HepG2 (cell line): ENCODE measurements at regions not wholly inside any gene's neighbourhood (a gene's known extent, or its start where the extent isn't known, plus 50 kb on each side); places are given as distances from the start of the nearest gene placed in this dataset.

ENCODE experiments used
- CBX5 ChIP-seq: sonication (generic); formaldehyde crosslinking; IDR thresholded peaks from 2 replicates; pipeline ENCODE4 v1.4.0; 2020; ENCODE audit warnings: missing genetic modification reagents, borderline replicate concordance
- PATZ1 ChIP-seq: sonication (generic); formaldehyde crosslinking; IDR thresholded peaks from 2 replicates; pipeline ENCODE4 v1.4.0; 2020; ENCODE audit warnings: missing genetic modification reagents
- PHB2 ChIP-seq: fragments of 450-650 bp; IDR thresholded peaks from 2 replicates; pipeline ENCODE4 v1.6.1; 2018; ENCODE audit not compliant: partially characterized antibody
- RAD21 ChIP-seq: fragments of 450-650 bp; formaldehyde crosslinking; IDR thresholded peaks from 2 replicates; pipeline ENCODE4 v1.5.0; 2020; ENCODE audit warnings: mild to moderate bottlenecking
- SATB2 ChIP-seq: sonication (generic); formaldehyde crosslinking; IDR thresholded peaks from 2 replicates; pipeline ENCODE4 v1.5.0; 2020; ENCODE audit warnings: missing genetic modification reagents
- SIN3A ChIP-seq: IDR thresholded peaks from 2 replicates; pipeline ENCODE4 v1.6.1; 2011; ENCODE audit warnings: low read depth, mild to moderate bottlenecking, control low read depth, low read length, borderline replicate concordance
- SMC3 ChIP-seq: IDR thresholded peaks from 2 replicates; pipeline ENCODE4 v1.6.1; 2011; ENCODE audit warnings: low read length, improper control_type of control experiment
- YY1 ChIP-seq: IDR thresholded peaks from 2 replicates; pipeline ENCODE4 v1.6.1; 2011; ENCODE audit warnings: low read length, low read depth, moderate library complexity, mild to moderate bottlenecking; ENCODE audit not compliant: insufficient read depth, insufficient replicate concordance
- ZFP36L2 ChIP-seq: sonication (generic); formaldehyde crosslinking; IDR thresholded peaks from 2 replicates; pipeline ENCODE4 v1.4.0; 2020; ENCODE audit warnings: missing genetic modification reagents
- ZFP82 ChIP-seq: sonication (generic); formaldehyde crosslinking; IDR thresholded peaks from 2 replicates; pipeline ENCODE4 v1.5.1; 2020; ENCODE audit warnings: mild to moderate bottlenecking, missing genetic modification reagents, borderline replicate concordance
- ZNF501 ChIP-seq: sonication (generic); formaldehyde crosslinking; IDR thresholded peaks from 2 replicates; pipeline ENCODE4 v1.5.1; 2020; ENCODE audit warnings: mild to moderate bottlenecking, moderate library complexity, missing genetic modification reagents
- ZSCAN22 ChIP-seq: sonication (generic); formaldehyde crosslinking; IDR thresholded peaks from 2 replicates; pipeline ENCODE4 v1.4.0; 2020; ENCODE audit warnings: mild to moderate bottlenecking, missing genetic modification reagents
- TF ChIP-seq, protein P1 (sequence below): sonication (generic); formaldehyde crosslinking; IDR thresholded peaks from 2 replicates; pipeline ENCODE4 v1.5.0; 2020; ENCODE audit warnings: mild to moderate bottlenecking, missing genetic modification reagents, moderate library complexity

- TF ChIP-seq SATB2 (CRISPR knock-in tag) = no peak
- TF ChIP-seq YY1 = no peak
- no peak for TF ChIP-seq ZFP36L2 (CRISPR knock-in tag)
- no peak for TF ChIP-seq CBX5 (CRISPR knock-in tag)
- TF ChIP-seq, protein P1, sequence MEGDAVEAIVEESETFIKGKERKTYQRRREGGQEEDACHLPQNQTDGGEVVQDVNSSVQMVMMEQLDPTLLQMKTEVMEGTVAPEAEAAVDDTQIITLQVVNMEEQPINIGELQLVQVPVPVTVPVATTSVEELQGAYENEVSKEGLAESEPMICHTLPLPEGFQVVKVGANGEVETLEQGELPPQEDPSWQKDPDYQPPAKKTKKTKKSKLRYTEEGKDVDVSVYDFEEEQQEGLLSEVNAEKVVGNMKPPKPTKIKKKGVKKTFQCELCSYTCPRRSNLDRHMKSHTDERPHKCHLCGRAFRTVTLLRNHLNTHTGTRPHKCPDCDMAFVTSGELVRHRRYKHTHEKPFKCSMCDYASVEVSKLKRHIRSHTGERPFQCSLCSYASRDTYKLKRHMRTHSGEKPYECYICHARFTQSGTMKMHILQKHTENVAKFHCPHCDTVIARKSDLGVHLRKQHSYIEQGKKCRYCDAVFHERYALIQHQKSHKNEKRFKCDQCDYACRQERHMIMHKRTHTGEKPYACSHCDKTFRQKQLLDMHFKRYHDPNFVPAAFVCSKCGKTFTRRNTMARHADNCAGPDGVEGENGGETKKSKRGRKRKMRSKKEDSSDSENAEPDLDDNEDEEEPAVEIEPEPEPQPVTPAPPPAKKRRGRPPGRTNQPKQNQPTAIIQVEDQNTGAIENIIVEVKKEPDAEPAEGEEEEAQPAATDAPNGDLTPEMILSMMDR (CRISPR knock-in tag) = no peak
- no peak for TF ChIP-seq SMC3
- no peak for TF ChIP-seq ZNF501 (CRISPR knock-in tag)
- no peak for TF ChIP-seq ZFP82 (CRISPR knock-in tag)
- no peak for TF ChIP-seq ZSCAN22 (CRISPR knock-in tag)
- no peak for TF ChIP-seq PATZ1 (CRISPR knock-in tag)
- TF ChIP-seq PHB2 = no peak
- no peak for TF ChIP-seq SIN3A
- no peak for TF ChIP-seq RAD21 (CRISPR knock-in tag)
These were observed 88.0 kb upstream of the OSBPL11 start for GRCh38 chr3:125683067-125683829.
